ENCODE measurements at regions not wholly inside any gene's neighbourhood (a gene's known extent, or its start where the extent isn't known, plus 50 kb on each side); places are given as distances from the start of the nearest gene placed in this dataset.

GRCh38 chr1:70754701-70755100 lies 292.9 kb downstream of the PTGER3 start:
- H3K4me3 ChIP-seq (ENCODE audit: low read depth, low read length): no peak overlapping the region
- TF ChIP-seq CTCF (IDR thresholded peaks at IDR 0.05; ENCODE audit: borderline replicate concordance, insufficient read depth, low read depth, low read length): no peak

- TF ChIP-seq CTCF (IDR thresholded peaks at IDR 0.05; ENCODE audit: borderline replicate concordance, insufficient read depth, low read depth, low read length): no peak
- no peak overlapping the region for H3K4me3 ChIP-seq (ENCODE audit: low read depth, low read length)
These were observed 287.5 kb downstream of the PTGER3 start for GRCh38 chr1:70760154-70760553.

GRCh38 chr1:70762386-70762785 lies 285.2 kb downstream of the PTGER3 start:
- no peak for TF ChIP-seq CTCF (IDR thresholded peaks at IDR 0.05; ENCODE audit: borderline replicate concordance, insufficient read depth, low read depth, low read length)
- no peak overlapping the region for H3K4me3 ChIP-seq (ENCODE audit: low read depth, low read length)

GRCh38 chr1:70764747-70765146 lies 282.9 kb downstream of the PTGER3 start:
- no peak overlapping the region for H3K4me3 ChIP-seq (ENCODE audit: low read depth, low read length)
- TF ChIP-seq CTCF (IDR thresholded peaks at IDR 0.05; ENCODE audit: borderline replicate concordance, insufficient read depth, low read depth, low read length): no peak

- no peak for TF ChIP-seq CTCF (IDR thresholded peaks at IDR 0.05; ENCODE audit: borderline replicate concordance, insufficient read depth, low read depth, low read length)
- H3K4me3 ChIP-seq (ENCODE audit: low read depth, low read length): no peak overlapping the region
These were observed 280.2 kb downstream of the PTGER3 start for GRCh38 chr1:70767377-70767776.

- no peak for TF ChIP-seq CTCF (IDR thresholded peaks at IDR 0.05; ENCODE audit: borderline replicate concordance, insufficient read depth, low read depth, low read length)
- H3K4me3 ChIP-seq (ENCODE audit: low read depth, low read length): no peak overlapping the region
These were observed 279.4 kb downstream of the PTGER3 start for GRCh38 chr1:70768216-70768615.

- H3K4me3 ChIP-seq (ENCODE audit: low read depth, low read length): no peak overlapping the region
- no peak for TF ChIP-seq CTCF (IDR thresholded peaks at IDR 0.05; ENCODE audit: borderline replicate concordance, insufficient read depth, low read depth, low read length)
These were observed 269.4 kb downstream of the PTGER3 start for GRCh38 chr1:70778056-70778762.

Measured in GM12875 (cell line).